NT2/D1 (cell line): ENCODE measurements at regions not wholly inside any gene's neighbourhood (a gene's known extent, or its start where the extent isn't known, plus 50 kb on each side); places are given as distances from the start of the nearest gene placed in this dataset.

ENCODE experiments used
- YY1 ChIP-seq: IDR thresholded peaks from 2 replicates; pipeline ENCODE4 v1.6.1; 2011; ENCODE audit not compliant: insufficient read length, insufficient read depth
- ZNF274 ChIP-seq: IDR thresholded peaks from 2 replicates; pipeline ENCODE4 v1.6.1; 2011; ENCODE audit warnings: mild to moderate bottlenecking, low read depth, low read length

- no peak for TF ChIP-seq ZNF274
- no peak for TF ChIP-seq YY1
Observed at GRCh38 chr5:25119650-25120049, 474.9 kb upstream of the CDH10 start.
